HUES64 (cell line): ENCODE measurements at regions not wholly inside any gene's neighbourhood (a gene's known extent, or its start where the extent isn't known, plus 50 kb on each side); places are given as distances from the start of the nearest gene placed in this dataset.
"Not testable (repeated sequence)": the region's sequence is repeated elsewhere in the genome, so short reads cannot be mapped to it uniquely, and the experiment has no call there.

ENCODE experiments used
- H3K27ac ChIP-seq: 2 replicates; pipeline ENCODE4 v1.7.0; 2013; ENCODE audit warnings: low read depth, low read length, inconsistent platforms
- H3K27me3 ChIP-seq: 2 replicates; pipeline ENCODE4 v1.6.1; 2013; ENCODE audit warnings: mild to moderate bottlenecking, low read length; ENCODE audit not compliant: insufficient read depth
- H3K36me3 ChIP-seq: 2 replicates; pipeline ENCODE4 v1.6.1; 2013; ENCODE audit warnings: mild to moderate bottlenecking, low read length; ENCODE audit not compliant: insufficient read depth
- H3K4me1 ChIP-seq: 2 replicates; pipeline ENCODE4 v1.6.1; 2013; ENCODE audit warnings: mild to moderate bottlenecking, low read length, moderate library complexity; ENCODE audit not compliant: insufficient read depth
- H3K4me3 ChIP-seq: 2 replicates; pipeline ENCODE4 v1.5.1; 2013; ENCODE audit warnings: mild to moderate bottlenecking, low read length, moderate library complexity
- H3K9ac ChIP-seq: 2 replicates; pipeline ENCODE4 v1.6.1; 2013; ENCODE audit warnings: mild to moderate bottlenecking, low read depth, low read length
- H3K9me3 ChIP-seq: 2 replicates; pipeline ENCODE4 v1.6.1; 2013; ENCODE audit warnings: low read depth, low read length; ENCODE audit not compliant: insufficient read depth
- WGBS: fragments of 150-250, 120-280 bp; methylation state at CpG from one replicate; pipeline ENCODE4 v1.1.7; 2013; ENCODE audit warnings: missing lambda C conversion rate; 5-methylcytosine and 5-hydroxymethylcytosine counted together

DNA sequence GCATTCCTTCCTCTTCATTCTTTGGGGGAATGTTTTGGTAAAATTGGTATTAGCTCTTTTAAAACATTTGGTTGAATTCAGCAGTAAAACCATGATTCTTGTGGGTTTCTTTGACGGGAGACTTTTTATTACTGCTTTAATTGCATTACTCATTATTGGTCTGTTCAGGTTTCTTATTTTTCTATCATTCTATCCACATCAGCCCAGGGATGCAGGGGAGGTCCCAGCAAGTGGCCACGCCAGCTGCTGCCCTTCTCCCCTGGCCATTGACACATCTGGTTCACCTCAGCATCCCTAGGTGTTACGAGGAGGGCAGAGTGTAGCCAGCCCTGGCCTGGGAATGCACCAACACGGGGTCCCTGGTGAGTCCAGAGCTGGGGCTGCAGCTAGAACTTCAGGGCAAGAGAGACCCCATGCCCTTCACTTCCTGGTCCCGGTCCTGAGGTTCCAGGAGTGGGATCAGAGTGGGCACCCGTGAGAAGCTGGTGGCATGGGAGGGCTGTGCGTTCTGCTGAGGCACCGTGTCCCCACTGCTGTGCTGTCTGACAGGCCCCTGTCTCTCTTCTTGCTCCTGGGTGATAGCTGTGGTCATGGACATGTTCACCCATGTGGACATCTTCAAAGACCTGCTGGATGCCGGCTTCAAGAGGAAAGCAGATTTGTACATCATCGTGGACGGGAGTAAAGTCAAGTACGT lies 72.1 kb upstream of the THOC3 start:
- H3K9ac ChIP-seq, H3K27me3 ChIP-seq, H3K4me1 ChIP-seq, H3K4me3 ChIP-seq, H3K36me3 ChIP-seq, H3K9me3 ChIP-seq, H3K27ac ChIP-seq: not testable (repeated sequence)
- WGBS, result 96% methylated on average over 11 of the region's 12 CpGs

DNA sequence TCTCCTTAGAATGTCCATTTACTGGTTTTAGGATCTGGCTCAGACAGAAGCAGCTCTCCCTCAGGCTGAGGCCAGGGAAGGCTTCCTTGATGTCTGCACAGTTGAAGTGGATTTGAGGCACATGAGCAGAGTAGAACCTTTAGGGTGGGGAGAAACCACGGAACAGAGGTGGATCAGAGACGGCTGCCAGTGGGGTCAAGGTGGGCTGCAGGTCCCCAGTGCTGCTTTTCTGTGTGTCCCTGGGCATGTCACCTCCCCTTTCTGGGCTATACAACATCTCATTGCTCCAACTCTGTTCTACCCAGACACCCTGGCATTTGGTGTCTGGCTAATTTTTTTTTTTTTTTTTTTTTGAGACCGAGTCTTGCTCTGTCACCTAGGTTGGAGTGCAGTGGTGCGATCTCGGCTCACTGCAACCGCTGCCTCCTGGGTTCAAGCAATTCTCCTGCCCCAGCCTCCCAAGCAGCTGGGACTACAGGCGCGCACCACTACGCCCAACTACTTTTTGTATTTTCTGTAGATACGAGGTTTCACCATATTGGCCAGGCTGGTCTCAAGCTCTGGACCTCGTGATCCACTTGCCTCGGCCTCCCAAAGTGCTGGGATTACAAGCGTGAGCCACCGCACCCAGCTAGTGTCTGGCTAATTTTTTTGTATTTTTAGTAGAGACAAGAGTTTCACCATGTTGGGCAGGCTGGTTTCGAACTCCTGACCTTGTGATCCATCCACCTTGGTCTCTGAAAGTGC lies 73.3 kb upstream of the THOC3 start:
- WGBS, result 97% methylated on average over 15 of the region's 15 CpGs
- H3K9me3 ChIP-seq, H3K9ac ChIP-seq, H3K4me3 ChIP-seq, H3K4me1 ChIP-seq, H3K36me3 ChIP-seq, H3K27ac ChIP-seq, H3K27me3 ChIP-seq: not testable (repeated sequence)

DNA sequence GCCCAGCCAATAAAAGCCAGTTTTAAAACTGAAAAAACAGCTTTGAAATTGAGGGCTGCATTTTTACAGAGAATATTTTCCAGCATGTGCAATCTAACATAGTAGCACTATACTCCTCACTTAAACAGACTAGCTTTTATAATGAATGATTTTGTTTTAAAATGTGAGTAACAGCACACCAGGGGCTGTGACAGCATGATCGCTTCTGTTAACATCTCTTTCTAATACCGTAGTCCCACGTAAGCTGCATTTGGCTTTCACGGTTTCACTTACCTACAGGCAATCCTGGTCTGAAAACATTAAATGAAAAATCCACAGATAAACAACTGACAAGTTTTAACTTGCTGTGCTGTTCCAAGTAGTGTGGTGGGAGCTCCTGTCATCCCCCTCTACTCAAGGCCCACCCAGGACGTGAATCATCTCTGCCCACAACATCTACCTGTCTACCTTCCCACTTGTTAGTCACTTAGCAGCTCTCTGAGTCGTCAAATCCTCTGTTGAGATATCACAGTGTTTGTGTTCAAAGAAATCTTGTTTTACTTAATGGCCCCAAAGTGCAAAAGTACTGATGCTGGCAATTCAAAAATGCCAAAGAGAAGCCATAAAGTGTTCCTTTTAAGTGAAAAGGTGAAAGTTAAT lies 74.0 kb upstream of the THOC3 start:
- H3K27ac ChIP-seq, H3K36me3 ChIP-seq, H3K9me3 ChIP-seq, H3K4me3 ChIP-seq, H3K9ac ChIP-seq, H3K4me1 ChIP-seq, H3K27me3 ChIP-seq: not testable (repeated sequence)
- WGBS, result 90% methylated on average over 6 of the region's 6 CpGs

DNA sequence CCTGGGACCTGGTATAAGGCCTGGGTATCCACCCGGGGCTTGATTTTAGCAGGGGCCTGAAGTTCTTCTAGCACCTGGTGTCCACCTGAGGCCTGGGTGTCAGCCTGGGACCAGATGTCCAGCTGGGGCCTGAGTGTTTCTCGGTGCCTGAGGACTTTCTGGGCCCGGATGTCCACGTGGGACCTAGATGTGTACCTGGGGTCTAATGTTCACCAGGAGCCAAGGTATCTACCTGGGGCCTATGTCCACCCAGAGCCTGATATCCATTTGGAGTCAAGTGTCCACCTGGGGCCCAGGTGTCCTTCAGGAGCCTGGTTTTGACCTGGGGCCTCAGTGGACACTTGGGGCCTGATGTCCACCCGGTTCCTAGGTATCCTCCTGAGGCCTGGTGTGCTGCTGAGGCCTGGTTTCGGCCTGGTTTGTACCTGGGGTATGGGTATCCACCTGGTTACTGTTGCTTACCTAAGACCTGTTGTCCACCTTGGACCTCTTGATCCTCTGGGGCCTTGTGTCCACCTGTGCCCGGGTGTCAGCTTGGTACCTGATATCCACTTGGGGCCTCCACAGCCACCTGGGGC lies 75.2 kb upstream of the THOC3 start:
- not testable (repeated sequence) for H3K27me3 ChIP-seq, H3K9ac ChIP-seq, H3K9me3 ChIP-seq, H3K4me1 ChIP-seq, H3K4me3 ChIP-seq, H3K27ac ChIP-seq, H3K36me3 ChIP-seq
- 86% methylated on average over 7 of the region's 7 CpGs for WGBS

DNA sequence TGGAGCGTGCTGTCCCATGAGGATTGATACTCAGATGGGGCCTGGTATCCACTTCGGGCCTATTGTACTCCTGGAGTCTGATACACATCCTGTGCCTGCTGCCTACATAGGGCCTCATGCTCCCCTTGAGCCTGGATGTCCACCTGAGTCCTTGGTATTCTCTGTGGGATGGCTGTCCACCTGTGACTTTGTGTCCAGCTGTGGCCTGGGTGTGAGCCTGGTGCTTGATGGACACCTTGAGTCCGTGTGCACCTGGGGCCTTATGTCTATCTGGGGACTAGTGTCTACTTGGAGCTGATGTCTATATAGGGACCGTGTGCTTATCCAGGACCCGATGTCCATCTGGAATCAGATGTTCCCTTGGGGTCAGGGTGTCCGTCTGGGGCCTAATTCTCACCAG lies 75.9 kb upstream of the THOC3 start:
- WGBS, result 96% methylated on average over 5 of the region's 6 CpGs

DNA sequence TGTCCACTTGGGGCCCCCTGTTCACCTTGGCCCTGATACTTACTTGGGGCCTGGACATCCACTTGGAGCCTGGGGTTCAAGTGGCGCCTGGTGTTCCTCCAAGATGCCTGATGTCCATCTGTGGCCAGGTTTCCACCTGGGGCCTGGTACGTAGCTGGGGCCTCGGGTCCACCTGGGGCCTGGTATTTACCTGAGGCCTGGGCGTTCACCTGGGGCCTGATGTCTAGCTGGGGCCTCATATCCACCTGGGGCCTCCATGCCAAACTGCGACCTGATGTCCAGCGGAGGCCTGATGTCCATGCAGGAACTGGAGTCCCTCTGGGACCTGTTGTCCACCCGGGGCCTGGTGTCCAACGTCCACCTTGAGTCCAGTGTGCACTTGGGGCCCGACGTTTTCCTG lies 76.3 kb upstream of the THOC3 start:
- not testable (repeated sequence) for H3K9ac ChIP-seq, H3K4me1 ChIP-seq, H3K27me3 ChIP-seq, H3K4me3 ChIP-seq, H3K27ac ChIP-seq, H3K9me3 ChIP-seq, H3K36me3 ChIP-seq
- WGBS, result 88% methylated on average over 6 of the region's 10 CpGs

More for the DNA sequence above, 75.9 kb upstream of the THOC3 start:
- H3K4me3 ChIP-seq, H3K4me1 ChIP-seq, H3K9me3 ChIP-seq, H3K27ac ChIP-seq, H3K36me3 ChIP-seq, H3K9ac ChIP-seq, H3K27me3 ChIP-seq: not testable (repeated sequence)

DNA sequence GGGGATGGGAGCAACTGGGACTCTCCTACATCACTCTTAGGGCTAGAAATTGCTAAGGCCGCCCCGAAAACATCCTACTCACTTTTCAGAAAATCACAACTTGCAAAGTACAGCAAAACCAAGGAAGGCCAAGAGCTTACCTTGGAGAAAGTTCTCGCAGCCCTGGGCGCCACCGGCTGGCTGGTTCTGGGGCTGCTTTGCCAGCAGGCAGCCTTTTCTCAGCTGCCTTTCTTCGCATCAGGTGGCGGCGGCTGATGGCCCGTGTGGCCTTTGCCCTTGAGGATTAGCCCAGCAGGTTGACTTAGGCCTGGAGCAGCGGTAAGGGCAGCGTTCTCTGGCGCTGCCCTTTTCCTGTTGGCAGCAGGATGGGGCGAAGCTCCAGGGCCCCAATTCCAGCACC lies 77.3 kb upstream of the THOC3 start:
- not testable (repeated sequence) for H3K4me3 ChIP-seq, H3K9me3 ChIP-seq, H3K36me3 ChIP-seq, H3K27ac ChIP-seq, H3K9ac ChIP-seq, H3K27me3 ChIP-seq, H3K4me1 ChIP-seq
- 71% methylated on average over 10 of the region's 13 CpGs for whole genome bisulfite sequencing

DNA sequence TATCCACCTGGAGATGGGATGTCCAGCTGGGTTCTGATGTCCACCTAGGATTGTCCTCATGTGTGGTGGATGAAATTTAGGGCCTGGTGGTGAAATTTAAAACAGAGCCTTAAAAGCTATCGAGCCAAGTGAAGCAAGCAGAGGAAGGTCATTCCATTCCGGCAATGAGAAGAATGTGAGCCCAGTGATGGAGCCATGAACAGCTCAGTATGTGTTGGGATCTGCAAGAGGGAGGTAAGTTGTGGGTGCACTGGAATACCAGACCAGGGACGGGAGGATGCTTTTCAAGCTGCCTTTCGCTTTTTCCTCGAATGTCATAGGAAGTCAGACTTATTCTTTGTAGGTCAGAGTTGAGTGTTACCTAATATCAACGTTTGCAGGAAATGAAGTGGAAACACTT lies 80.6 kb upstream of the THOC3 start:
- WGBS, result 91% methylated on average over 6 of the region's 6 CpGs
- not testable (repeated sequence) for H3K9ac ChIP-seq, H3K27me3 ChIP-seq, H3K27ac ChIP-seq, H3K9me3 ChIP-seq, H3K4me1 ChIP-seq, H3K4me3 ChIP-seq, H3K36me3 ChIP-seq

DNA sequence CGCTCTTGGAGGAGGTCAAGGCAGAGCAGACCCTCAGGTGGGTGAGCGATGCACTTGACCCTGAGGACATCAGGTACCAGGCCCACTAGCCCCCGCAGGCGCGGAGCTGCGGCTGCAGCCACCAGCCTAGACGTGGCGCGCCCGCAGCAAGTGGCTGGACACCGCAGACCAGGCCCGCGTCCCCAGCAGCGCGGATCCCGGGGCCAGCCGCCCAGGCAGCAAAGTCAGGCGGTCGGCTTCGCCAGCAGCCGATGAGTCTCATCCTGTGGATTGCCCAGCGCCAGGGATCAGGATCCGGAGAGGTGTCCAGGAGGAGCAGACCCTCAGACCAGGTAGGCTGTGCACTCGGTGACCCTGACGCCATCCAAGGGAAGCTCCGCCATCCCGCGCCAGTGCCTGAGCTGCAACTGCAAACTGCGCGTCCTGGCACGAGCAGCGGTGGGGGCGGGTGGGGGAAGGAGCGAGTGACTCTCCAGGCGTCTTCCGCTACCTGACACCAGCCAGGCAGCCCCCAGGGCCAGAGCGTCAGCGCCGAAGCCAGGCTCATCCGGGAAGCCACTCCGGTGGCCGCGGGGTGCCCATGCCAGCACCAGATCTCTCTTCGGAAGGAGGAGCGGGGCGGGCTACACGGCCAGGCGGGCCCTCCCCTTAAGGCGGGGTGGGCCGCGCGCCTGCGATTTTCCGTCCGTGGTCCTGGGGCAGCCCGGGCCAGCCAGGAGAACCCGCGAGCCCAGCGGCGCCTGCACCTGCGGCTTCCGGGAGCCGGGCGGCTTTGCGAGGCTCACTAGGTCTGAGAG lies 92.6 kb upstream of the THOC3 start:
- not testable (repeated sequence) for H3K4me1 ChIP-seq, H3K9ac ChIP-seq, H3K9me3 ChIP-seq, H3K4me3 ChIP-seq, H3K36me3 ChIP-seq, H3K27ac ChIP-seq, H3K27me3 ChIP-seq
- whole genome bisulfite sequencing, result 97% methylated on average over 16 of the region's 65 CpGs

DNA sequence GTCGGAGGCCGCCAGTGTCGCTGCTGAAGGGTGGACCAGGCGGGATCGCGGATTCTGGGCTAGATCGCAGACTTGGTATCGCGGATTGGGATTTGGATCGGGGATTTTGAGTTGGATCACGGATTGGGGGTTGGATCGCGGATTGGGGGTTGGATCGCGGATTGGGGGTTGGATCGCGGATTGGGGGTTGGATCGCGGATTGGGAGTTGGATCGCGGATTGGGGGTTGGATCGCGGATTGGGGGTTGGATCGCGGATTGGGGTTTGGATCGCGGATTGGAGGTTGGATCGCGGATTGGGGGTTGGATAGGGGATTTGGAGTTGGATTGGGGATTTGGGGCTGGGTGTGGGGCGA lies 93.1 kb upstream of the THOC3 start:
- 93% methylated on average over 18 of the region's 30 CpGs for WGBS
- not testable (repeated sequence) for H3K9me3 ChIP-seq, H3K4me1 ChIP-seq, H3K27me3 ChIP-seq, H3K9ac ChIP-seq, H3K36me3 ChIP-seq, H3K4me3 ChIP-seq, H3K27ac ChIP-seq

DNA sequence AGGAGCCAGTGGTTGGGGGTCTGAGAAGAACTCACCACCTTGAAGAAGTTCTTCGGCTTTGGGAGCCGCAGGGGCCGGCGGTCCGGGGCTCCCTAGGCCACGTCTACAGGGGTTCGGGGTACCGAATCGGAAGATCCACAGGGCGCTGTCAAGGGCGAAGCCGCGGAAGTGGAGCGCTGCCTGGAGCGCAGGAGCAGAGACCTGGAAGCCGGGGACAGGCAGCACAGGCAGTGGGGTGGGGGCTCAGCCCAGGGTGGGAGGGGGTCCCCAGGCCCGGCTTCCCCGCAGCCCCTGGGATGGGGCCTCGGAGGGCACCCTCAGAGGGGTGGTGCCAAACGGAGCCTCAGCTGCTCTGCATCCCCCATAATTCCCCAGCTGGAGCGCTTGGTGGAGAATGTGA lies 93.5 kb upstream of the THOC3 start:
- not testable (repeated sequence) for H3K9ac ChIP-seq, H3K36me3 ChIP-seq, H3K9me3 ChIP-seq, H3K4me3 ChIP-seq, H3K27ac ChIP-seq, H3K27me3 ChIP-seq, H3K4me1 ChIP-seq
- WGBS, result 99% methylated on average over 10 of the region's 21 CpGs
